ENCODE measurements at regions not wholly inside any gene's neighbourhood (a gene's known extent, or its start where the extent isn't known, plus 50 kb on each side); places are given as distances from the start of the nearest gene placed in this dataset.

- Histone ChIP-seq H2AFZ (ENCODE audit: low read length) (no peak overlapping the region), H3K9me3 (ENCODE audit: low read length) (0 out of 2 replicates have a peak, but pooled peaks cover 9% of the 10 kb centered on the region), H3K79me2 (ENCODE audit: insufficient read depth, low read length) (no peaks in the 10 kb centered on the region), H4K20me1 (ENCODE audit: insufficient read depth, low read length) (no peaks in the 10 kb centered on the region), H3K27me3 (ENCODE audit: control insufficient read depth in 1 of 2, insufficient read depth in 2 of 2, low read length in 2 of 2) (no peaks in the 10 kb centered on the region), H3K9ac (ENCODE audit: insufficient read depth, low read depth, low read length) (no peak overlapping the region), H3K4me3 (replicated peaks in 1 of 3; ENCODE audit: insufficient read depth in 1 of 3, low read depth in 2 of 3, low read length in 3 of 3) (no peak overlapping the region), H3K4me2 (ENCODE audit: low read depth, low read length) (no peak overlapping the region), H3K36me3 (replicated peaks in 1 of 2; ENCODE audit: control insufficient read depth in 1 of 2, insufficient read depth in 2 of 2, low read length in 2 of 2) (no peaks in the 10 kb centered on the region), H3K4me1 (ENCODE audit: insufficient read depth, low read length) (no peaks in the 10 kb centered on the region), H3K27ac (ENCODE audit: extremely low read length, insufficient read depth, low read length) (no peak overlapping the region)
- intact Hi-C loops (cut with micrococcal nuclease; ENCODE audit: unreplicated experiment) = no loop called here
- ATAC-seq = no peak
- no peak for DNase-seq (ENCODE audit: low spot score)
- TF ChIP-seq ZBTB42 (CRISPR knock-in tag; IDR thresholded peaks at IDR 0.05) (no peak), ZBTB3 (CRISPR knock-in tag; IDR thresholded peaks at IDR 0.05; ENCODE audit: borderline replicate concordance, low read depth) (no peak)
- BruUV-seq (replicated peaks) = no TSS peak
- 5% methylated on average over 2 of the region's 2 CpGs for WGBS (ENCODE audit: low lambda C conversion rate)
- POLR2A ChIA-PET = no interaction called here
- in situ Hi-C loops (cut with HindIII; ENCODE audit: extremely low pct_ligation_motif_present, low pct_unique_long_range_greater_than_20kb) = no loop called here
- CTCF ChIA-PET (ENCODE audit: low intra/inter-chr PET ratio, low total read pairs) = no interaction called here
- FAIRE-seq = no peak
These were observed 549.5 kb downstream of the EPHA4 start for GRCh38 chr2:221022554-221022953.

- DNase-seq (ENCODE audit: low spot score) (no peak), FAIRE-seq (no peak), ATAC-seq (no peak)
- Histone ChIP-seq H2AFZ (ENCODE audit: low read length) (no peak overlapping the region), H3K27me3 (ENCODE audit: control insufficient read depth in 1 of 2, insufficient read depth in 2 of 2, low read length in 2 of 2) (no peaks in the 10 kb centered on the region), H3K9ac (ENCODE audit: insufficient read depth, low read depth, low read length) (no peak overlapping the region), H3K4me2 (ENCODE audit: low read depth, low read length) (no peak overlapping the region), H3K36me3 (replicated peaks in 1 of 2; ENCODE audit: control insufficient read depth in 1 of 2, insufficient read depth in 2 of 2, low read length in 2 of 2) (no peaks in the 10 kb centered on the region), H3K27ac (ENCODE audit: extremely low read length, insufficient read depth, low read length) (no peak overlapping the region), H3K4me1 (ENCODE audit: insufficient read depth, low read length) (no peaks in the 10 kb centered on the region), H4K20me1 (ENCODE audit: insufficient read depth, low read length) (no peaks in the 10 kb centered on the region), H3K9me3 (ENCODE audit: low read length) (0 out of 2 replicates have a peak, but pooled peaks cover 9% of the 10 kb centered on the region), H3K79me2 (ENCODE audit: insufficient read depth, low read length) (no peaks in the 10 kb centered on the region), H3K4me3 (replicated peaks in 1 of 3; ENCODE audit: insufficient read depth in 1 of 3, low read depth in 2 of 3, low read length in 3 of 3) (no peak overlapping the region)
- 0% methylated on average over 1 of the region's 1 CpG for WGBS (ENCODE audit: low lambda C conversion rate)
- intact Hi-C loops (cut with micrococcal nuclease; ENCODE audit: unreplicated experiment) = no loop called here
- POLR2A ChIA-PET = no interaction called here
- CTCF ChIA-PET (ENCODE audit: low intra/inter-chr PET ratio, low total read pairs) = no interaction called here
- no peak for TF ChIP-seq NCOA5 (CRISPR knock-in tag; IDR thresholded peaks at IDR 0.05)
- TF ChIP-seq, protein P1, sequence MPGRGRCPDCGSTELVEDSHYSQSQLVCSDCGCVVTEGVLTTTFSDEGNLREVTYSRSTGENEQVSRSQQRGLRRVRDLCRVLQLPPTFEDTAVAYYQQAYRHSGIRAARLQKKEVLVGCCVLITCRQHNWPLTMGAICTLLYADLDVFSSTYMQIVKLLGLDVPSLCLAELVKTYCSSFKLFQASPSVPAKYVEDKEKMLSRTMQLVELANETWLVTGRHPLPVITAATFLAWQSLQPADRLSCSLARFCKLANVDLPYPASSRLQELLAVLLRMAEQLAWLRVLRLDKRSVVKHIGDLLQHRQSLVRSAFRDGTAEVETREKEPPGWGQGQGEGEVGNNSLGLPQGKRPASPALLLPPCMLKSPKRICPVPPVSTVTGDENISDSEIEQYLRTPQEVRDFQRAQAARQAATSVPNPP (CRISPR knock-in tag; IDR thresholded peaks at IDR 0.05) = no peak
- no peak for TF ChIP-seq TSC22D2 (CRISPR knock-in tag; IDR thresholded peaks at IDR 0.05; ENCODE audit: borderline replicate concordance)
- TF ChIP-seq ZNF264 (CRISPR knock-in tag; IDR thresholded peaks at IDR 0.05) = no peak
- no peak for TF ChIP-seq ZNF251 (CRISPR knock-in tag; IDR thresholded peaks at IDR 0.05)
- TF ChIP-seq MTF2 (CRISPR knock-in tag; IDR thresholded peaks at IDR 0.05; ENCODE audit: borderline replicate concordance) = no peak
- no peak for TF ChIP-seq ZNF224 (CRISPR knock-in tag; IDR thresholded peaks at IDR 0.05)
- no peak for TF ChIP-seq ZNF205 (CRISPR knock-in tag; IDR thresholded peaks at IDR 0.05)
- no peak for TF ChIP-seq SSRP1 (CRISPR knock-in tag; IDR thresholded peaks at IDR 0.05)
- no peak for TF ChIP-seq SMARCC2 (IDR thresholded peaks at IDR 0.05)
- no peak for TF ChIP-seq ELF4 (CRISPR knock-in tag; IDR thresholded peaks at IDR 0.05; ENCODE audit: borderline replicate concordance)
- TF ChIP-seq ZSCAN9 (CRISPR knock-in tag; IDR thresholded peaks at IDR 0.05; ENCODE audit: borderline replicate concordance) = no peak
- no peak for TF ChIP-seq ZNF788 (CRISPR knock-in tag; IDR thresholded peaks at IDR 0.05; ENCODE audit: borderline replicate concordance)
- no peak for TF ChIP-seq SMAD9 (CRISPR knock-in tag; IDR thresholded peaks at IDR 0.05)
- no peak for TF ChIP-seq ZNF468 (CRISPR knock-in tag; IDR thresholded peaks at IDR 0.05)
- no peak for TF ChIP-seq MIXL1 (CRISPR knock-in tag; IDR thresholded peaks at IDR 0.05)
- in situ Hi-C loops (cut with HindIII; ENCODE audit: extremely low pct_ligation_motif_present, low pct_unique_long_range_greater_than_20kb) = no loop called here
- BruUV-seq (replicated peaks) = no TSS peak
These were observed 546.7 kb downstream of the EPHA4 start for GRCh38 chr2:221025398-221025797.
